GM18517 (cell line): ENCODE measurements at regions not wholly inside any gene's neighbourhood (a gene's known extent, or its start where the extent isn't known, plus 50 kb on each side); places are given as distances from the start of the nearest gene placed in this dataset.

Experiments
- ATAC-seq: cut with Tn5 transposase; IDR thresholded peaks from one replicate; pipeline ENCODE4 v1.9.1; 2021; ENCODE audit warnings: mild to moderate bottlenecking, moderate library complexity; ENCODE audit not compliant: unreplicated experiment

GRCh38 chr10:125514206-125515162 is 168.5 kb downstream of the TEX36 start:
- no peak for ATAC-seq

DNA sequence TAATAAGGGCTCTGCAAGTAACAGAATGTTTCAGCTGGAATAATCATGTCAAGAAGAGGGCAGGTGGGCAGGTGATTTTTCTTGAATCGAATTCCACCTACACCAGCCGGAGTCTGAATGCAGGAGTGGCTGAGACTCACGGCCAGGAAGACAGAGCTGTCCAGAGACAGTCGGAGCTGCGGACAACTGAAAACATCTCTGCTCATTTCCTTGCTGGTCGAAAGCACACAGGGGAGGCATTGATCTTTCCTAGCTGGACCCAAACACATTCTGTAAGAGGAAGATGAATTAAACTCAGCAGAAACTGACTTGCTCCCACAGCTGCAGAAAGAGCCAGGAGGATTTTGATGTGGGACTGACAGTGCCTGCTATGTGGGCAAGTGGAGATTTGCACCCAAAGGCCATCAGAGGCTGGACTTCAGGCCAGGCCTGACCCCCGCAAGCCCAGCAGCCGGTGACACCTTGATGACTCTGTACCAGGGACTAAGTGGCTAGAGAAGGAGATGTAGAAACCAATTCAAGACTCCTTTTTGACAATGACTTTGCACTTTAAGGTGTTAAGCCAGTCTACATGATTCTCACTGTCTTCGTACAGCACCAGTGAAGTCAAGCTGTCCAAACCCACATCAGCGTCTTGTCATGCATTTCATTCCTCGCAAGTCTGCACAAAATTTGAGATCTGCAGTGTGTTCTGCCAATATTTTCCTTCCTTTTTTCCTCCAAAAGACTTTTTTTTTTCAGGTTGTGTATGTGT is 169.4 kb downstream of the TEX36 start:
- no peak for ATAC-seq

DNA sequence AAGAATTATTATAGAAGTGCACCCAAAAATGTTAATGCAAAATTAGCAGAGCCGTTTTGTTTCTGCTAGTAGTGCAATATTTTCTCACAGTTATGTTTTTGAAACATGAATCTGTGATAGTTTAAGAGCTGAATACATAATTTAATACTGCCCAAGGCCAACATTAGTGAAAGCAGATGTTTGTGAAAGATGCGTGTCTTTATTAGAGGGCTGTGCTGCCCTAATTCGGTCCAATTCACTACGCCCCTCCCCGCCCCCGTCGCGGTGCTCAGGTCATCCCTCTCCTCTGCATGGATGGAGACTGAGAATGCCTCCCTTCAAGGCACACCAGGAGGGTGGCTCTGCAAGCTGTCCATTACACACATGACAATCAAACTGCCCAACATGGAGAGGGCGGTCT is 172.0 kb downstream of the TEX36 start:
- ATAC-seq: no peak

GRCh38 chr10:125505648-125506047 is 177.3 kb downstream of the TEX36 start:
- no peak for ATAC-seq

DNA sequence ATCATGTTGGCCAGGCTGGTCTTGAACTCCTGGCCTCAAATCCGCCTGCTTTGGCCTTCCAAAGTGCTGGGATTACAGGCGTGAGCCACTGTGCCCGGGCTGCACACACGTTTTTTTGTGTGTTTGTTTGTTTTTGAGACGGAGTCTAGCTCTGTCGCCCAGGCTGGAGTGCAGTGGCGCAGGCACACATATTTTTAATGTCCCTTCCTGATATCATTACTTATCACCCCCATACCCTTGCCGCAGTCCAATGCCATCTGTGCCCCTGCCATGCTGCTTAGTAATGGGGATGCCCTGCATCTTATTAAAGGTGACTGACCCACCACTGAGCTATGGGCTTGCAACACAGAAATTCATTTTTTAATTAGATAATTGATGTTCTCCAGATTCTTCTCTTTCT is 180.7 kb downstream of the TEX36 start:
- ATAC-seq: no peak

GRCh38 chr10:125495386-125495785 is 187.6 kb downstream of the TEX36 start:
- no peak for ATAC-seq

DNA sequence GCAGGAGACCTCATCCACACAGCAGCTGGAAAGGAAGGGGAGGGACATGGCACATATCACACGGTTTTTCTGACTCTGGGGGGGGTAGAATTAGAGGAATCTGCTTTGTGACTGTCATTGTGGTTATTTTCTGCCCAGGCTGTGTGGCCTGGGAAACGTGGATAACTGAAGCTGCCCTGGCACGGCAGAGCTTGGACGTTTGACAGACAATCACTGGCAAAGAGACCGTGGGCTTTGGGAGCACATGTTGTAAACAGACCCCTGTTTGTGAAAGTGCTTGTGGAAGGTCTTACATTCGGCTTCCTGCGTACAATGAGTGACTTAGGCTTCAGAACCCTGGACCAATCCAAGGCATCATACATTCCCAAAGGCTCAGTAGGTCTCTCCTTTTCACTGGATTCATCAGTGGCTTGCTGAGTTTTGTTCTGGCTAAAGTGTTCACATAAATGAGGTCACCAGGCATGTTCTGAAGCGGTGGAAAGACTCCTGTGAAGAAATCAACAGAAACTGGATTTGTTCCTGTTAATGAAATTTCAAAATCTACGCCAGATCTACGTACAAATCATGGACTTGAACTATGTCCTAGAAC is 188.2 kb downstream of the TEX36 start:
- ATAC-seq: no peak

DNA sequence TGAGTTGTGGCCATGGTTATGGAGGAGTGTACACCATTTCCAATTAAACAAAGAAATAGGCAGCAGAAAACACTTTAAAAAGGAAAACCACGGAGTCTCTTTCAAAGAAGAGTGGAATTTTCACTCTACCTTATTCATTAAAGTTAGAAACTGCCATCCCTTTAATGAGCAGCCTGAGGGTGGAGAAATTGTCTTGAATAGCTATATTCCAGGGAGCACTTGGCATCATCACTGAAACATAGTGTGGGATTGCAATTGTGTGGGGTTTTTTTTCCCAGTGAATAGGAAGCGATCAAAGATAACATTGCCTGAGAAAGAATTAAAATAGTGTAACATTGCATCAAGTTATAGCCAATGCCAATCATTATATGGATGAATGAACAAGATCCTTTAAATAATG is 191.6 kb downstream of the TEX36 start:
- no peak for ATAC-seq

DNA sequence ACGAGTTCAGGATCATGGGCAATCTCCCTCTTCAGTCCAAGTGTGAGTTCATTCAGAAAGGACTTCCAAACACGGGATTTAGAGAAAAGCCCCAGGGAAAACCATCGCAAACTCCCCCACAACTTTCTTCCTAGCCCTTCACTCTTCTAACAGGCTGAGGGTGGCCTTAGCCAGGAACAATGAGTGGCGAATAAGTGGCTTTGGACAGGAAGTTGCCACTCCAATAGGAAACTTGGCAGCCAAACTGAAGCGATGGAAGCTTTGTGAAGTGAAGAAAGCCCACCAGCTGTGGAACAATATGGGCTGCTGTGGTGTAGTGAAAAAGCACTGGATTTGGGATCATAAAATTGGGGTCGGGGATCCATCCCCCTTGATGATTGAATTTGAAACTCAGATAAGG is 193.2 kb downstream of the TEX36 start:
- no peak for ATAC-seq

- ATAC-seq: no peak
Measured at GRCh38 chr10:125485665-125486064, 197.3 kb downstream of the TEX36 start.

GRCh38 chr10:125484035-125484732 is 198.8 kb downstream of the TEX36 start:
- no peak for ATAC-seq

GRCh38 chr10:125482637-125483036 is 200.3 kb downstream of the TEX36 start:
- ATAC-seq: no peak

- ATAC-seq: no peak
Measured at GRCh38 chr10:125482108-125482507, 200.9 kb downstream of the TEX36 start.

- ATAC-seq: no peak
Measured at GRCh38 chr10:125479059-125479458, 203.9 kb downstream of the TEX36 start.

- no peak for ATAC-seq
Measured at GRCh38 chr10:125475815-125476214, 207.1 kb downstream of the TEX36 start.

DNA sequence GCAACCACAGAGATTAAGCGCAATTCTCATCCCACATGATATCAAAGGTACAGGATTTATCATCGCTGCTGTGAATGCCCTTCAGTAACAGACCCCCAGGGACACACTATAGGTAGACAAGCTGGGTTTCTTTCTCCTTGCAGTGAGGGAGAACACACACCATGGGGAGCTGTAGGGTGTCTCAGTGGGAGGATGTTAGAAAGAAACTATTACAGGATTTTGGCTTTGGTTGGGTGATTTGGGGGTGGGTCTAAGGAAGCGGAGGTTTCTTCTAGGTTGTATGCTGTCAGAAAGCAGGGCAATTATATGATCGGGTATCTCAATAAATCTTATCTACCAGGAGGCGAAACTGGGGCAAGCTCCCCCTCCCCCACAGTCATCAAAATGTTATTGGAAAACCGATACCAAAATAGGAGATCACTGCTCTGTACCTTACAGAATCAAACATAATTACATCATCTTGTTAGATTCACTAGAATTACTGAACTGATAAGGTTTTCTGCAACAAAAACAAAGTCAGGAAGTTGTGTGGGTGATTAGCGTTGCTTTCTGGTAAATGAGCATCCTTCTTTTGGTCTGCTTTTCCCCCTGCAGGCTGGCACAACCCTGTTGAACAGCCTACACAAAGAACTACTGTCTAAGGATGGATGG is 209.7 kb downstream of the TEX36 start:
- ATAC-seq: no peak

DNA sequence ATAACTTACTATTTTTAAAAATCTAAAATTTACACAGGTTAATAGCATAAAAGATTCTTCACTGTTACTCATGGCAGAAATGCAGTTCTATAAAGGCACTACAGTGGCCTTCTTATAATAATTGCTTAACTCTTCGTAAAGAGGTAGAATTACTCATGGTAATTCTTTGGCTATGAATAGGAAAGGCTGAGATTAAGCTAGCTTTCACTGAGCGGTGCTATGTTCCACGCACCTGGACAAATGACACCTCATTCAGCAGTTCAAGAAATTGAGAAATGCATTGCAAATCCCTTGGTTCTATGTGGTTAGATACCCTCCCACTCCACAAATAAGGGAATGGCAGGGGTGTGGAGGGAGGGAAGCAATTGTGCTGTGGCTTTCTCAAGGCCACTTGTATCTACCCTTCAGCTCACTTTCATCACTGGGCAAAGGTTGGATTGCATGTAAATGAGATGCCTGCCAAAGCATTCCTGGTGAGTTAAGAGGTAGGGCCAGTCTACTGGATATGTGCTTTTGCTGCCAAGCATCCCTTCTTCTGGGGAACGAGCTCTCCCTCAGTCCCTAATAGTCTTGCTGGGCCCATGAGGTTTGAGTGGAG is 210.9 kb downstream of the TEX36 start:
- no peak for ATAC-seq

GRCh38 chr10:125468278-125468677 is 214.7 kb downstream of the TEX36 start:
- no peak for ATAC-seq

- ATAC-seq: no peak
Measured at GRCh38 chr10:125466685-125467084, 216.3 kb downstream of the TEX36 start.

DNA sequence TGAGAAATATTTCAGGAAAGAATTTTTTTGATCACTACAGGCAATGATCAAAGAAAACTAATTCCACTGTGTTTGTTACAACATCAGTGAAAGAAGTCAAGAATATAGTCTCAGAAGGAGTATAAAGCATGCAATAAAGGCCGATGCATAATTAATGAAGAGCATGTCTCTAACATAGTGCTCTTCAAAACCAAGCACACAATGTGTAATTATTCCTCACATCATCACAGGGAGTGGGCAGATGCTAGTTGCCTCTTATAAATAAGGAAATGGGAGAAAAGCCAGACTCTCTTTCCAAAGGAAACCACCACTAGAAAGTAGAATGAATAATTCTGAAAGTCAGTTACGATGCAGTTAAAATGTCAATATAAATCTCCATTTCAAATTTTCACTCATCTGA is 220.1 kb downstream of the TEX36 start:
- no peak for ATAC-seq
